ENCODE measurements at regions not wholly inside any gene's neighbourhood (a gene's known extent, or its start where the extent isn't known, plus 50 kb on each side); places are given as distances from the start of the nearest gene placed in this dataset.

- no peaks in the 10 kb centered on the region for H3K4me1 Mint-ChIP-seq
- H3K27me3 Mint-ChIP-seq, result peaks cover 14% of the 10 kb centered on the region
- ATAC-seq (no peak), DNase-seq (no peak)
- no peak overlapping the region for H3K27ac Mint-ChIP-seq
- no peak overlapping the region for H3K4me3 Mint-ChIP-seq
- peaks cover 0 to 8% of the 10 kb centered on the region in 2 donors for H3K9me3 Mint-ChIP-seq
These were observed 285.6 kb downstream of the GRIN2B start for GRCh38 chr12:13695781-13696180.

GRCh38 chr12:13692332-13692731, 289.1 kb downstream of the GRIN2B start:
- no peak overlapping the region for H3K27ac Mint-ChIP-seq
- ATAC-seq, result no peak
- no peak for DNase-seq
- no peaks in the 10 kb centered on the region for H3K4me1 Mint-ChIP-seq
- peaks cover 16% of the 10 kb centered on the region for H3K27me3 Mint-ChIP-seq
- H3K4me3 Mint-ChIP-seq, result no peak overlapping the region
- peaks cover 8 to 12% of the 10 kb centered on the region in 2 donors for H3K9me3 Mint-ChIP-seq

GRCh38 chr12:13691598-13691997, 289.8 kb downstream of the GRIN2B start:
- H3K4me3 Mint-ChIP-seq, result no peak overlapping the region
- no peaks in the 10 kb centered on the region for H3K4me1 Mint-ChIP-seq
- no peak overlapping the region for H3K27ac Mint-ChIP-seq
- ATAC-seq, result no peak
- peaks cover 9% of the 10 kb centered on the region for H3K27me3 Mint-ChIP-seq
- no peak for DNase-seq
- H3K9me3 Mint-ChIP-seq, result peaks cover 8 to 12% of the 10 kb centered on the region in 2 donors

GRCh38 chr12:13687633-13688032, 293.8 kb downstream of the GRIN2B start:
- no peak for DNase-seq

GRCh38 chr12:13686260-13686659, 295.1 kb downstream of the GRIN2B start:
- Mint-ChIP-seq H3K4me1 (no peaks in the 10 kb centered on the region), H3K4me3 (no peak overlapping the region), H3K9me3 (peaks cover 0 to 12% of the 10 kb centered on the region in 2 donors), H3K27ac (no peak overlapping the region), H3K27me3 (peaks cover 7% of the 10 kb centered on the region)
- ATAC-seq (no peak), DNase-seq (no peak)

More at GRCh38 chr12:13687633-13688032, 293.8 kb downstream of the GRIN2B start:
- Mint-ChIP-seq H3K27ac (no peak overlapping the region), H3K9me3 (peaks cover 0 to 12% of the 10 kb centered on the region in 2 donors), H3K27me3 (peaks cover 7% of the 10 kb centered on the region), H3K4me3 (no peak overlapping the region), H3K4me1 (no peaks in the 10 kb centered on the region)
- ATAC-seq, result no peak

- no peaks in the 10 kb centered on the region for H3K4me1 Mint-ChIP-seq
- H3K9me3 Mint-ChIP-seq, result no peaks in the 10 kb centered on the region
- H3K27ac Mint-ChIP-seq, result no peak overlapping the region
- no peak for DNase-seq
- H3K27me3 Mint-ChIP-seq, result no peaks in the 10 kb centered on the region
- no peak for ATAC-seq
- no peak overlapping the region for H3K4me3 Mint-ChIP-seq
These were observed 300.5 kb downstream of the GRIN2B start for GRCh38 chr12:13680916-13681315.

GRCh38 chr12:13676880-13677279, 304.5 kb downstream of the GRIN2B start:
- Mint-ChIP-seq H3K4me1 (no peaks in the 10 kb centered on the region), H3K4me3 (no peak overlapping the region), H3K27me3 (peaks cover 8% of the 10 kb centered on the region), H3K9me3 (no peaks in the 10 kb centered on the region), H3K27ac (no peak overlapping the region)
- ATAC-seq (no peak), DNase-seq (no peak)

GRCh38 chr12:13670285-13670866, 311.0 kb downstream of the GRIN2B start:
- ATAC-seq (no peak), DNase-seq (no peak)
- H3K27ac Mint-ChIP-seq, result no peak overlapping the region
- H3K27me3 Mint-ChIP-seq, result peaks cover 23% of the 10 kb centered on the region
- H3K4me3 Mint-ChIP-seq, result no peak overlapping the region
- H3K9me3 Mint-ChIP-seq, result no peaks in the 10 kb centered on the region
- H3K4me1 Mint-ChIP-seq, result no peaks in the 10 kb centered on the region

- ATAC-seq, result no peak
- no peak overlapping the region for H3K4me3 Mint-ChIP-seq
These were observed 312.5 kb downstream of the GRIN2B start for GRCh38 chr12:13668880-13669279.

GRCh38 chr12:13666806-13667205, 314.6 kb downstream of the GRIN2B start:
- H3K4me3 Mint-ChIP-seq, result no peak overlapping the region
- no peak for DNase-seq
- peaks cover 16% of the 10 kb centered on the region for H3K27me3 Mint-ChIP-seq
- no peaks in the 10 kb centered on the region for H3K9me3 Mint-ChIP-seq
- H3K27ac Mint-ChIP-seq, result no peak overlapping the region
- H3K4me1 Mint-ChIP-seq, result no peaks in the 10 kb centered on the region
- ATAC-seq, result no peak

More at GRCh38 chr12:13668880-13669279, 312.5 kb downstream of the GRIN2B start:
- H3K27me3 Mint-ChIP-seq, result peaks cover 23% of the 10 kb centered on the region
- no peak for DNase-seq
- no peaks in the 10 kb centered on the region for H3K4me1 Mint-ChIP-seq
- no peak overlapping the region for H3K27ac Mint-ChIP-seq
- no peaks in the 10 kb centered on the region for H3K9me3 Mint-ChIP-seq

- ATAC-seq, result no peak
- DNase-seq, result peak in 1 of 2 donors; percentile 10
- H3K27ac Mint-ChIP-seq, result no peak overlapping the region
- peaks cover 8% of the 10 kb centered on the region for H3K27me3 Mint-ChIP-seq
- H3K4me1 Mint-ChIP-seq, result no peaks in the 10 kb centered on the region
- no peaks in the 10 kb centered on the region for H3K9me3 Mint-ChIP-seq
- H3K4me3 Mint-ChIP-seq, result no peak overlapping the region
These were observed 320.2 kb downstream of the GRIN2B start for GRCh38 chr12:13661005-13661887.

GRCh38 chr12:13654456-13654855, 326.9 kb downstream of the GRIN2B start:
- Mint-ChIP-seq H3K27ac (no peak overlapping the region), H3K27me3 (peaks cover 15% of the 10 kb centered on the region), H3K4me3 (no peak overlapping the region), H3K9me3 (no peaks in the 10 kb centered on the region), H3K4me1 (no peaks in the 10 kb centered on the region)
- no peak for DNase-seq
- ATAC-seq, result no peak

- Mint-ChIP-seq H3K27me3 (peaks cover 14% of the 10 kb centered on the region), H3K4me1 (no peaks in the 10 kb centered on the region), H3K4me3 (no peak overlapping the region), H3K27ac (no peak overlapping the region), H3K9me3 (no peaks in the 10 kb centered on the region)
- ATAC-seq (no peak), DNase-seq (no peak)
These were observed 329.3 kb downstream of the GRIN2B start for GRCh38 chr12:13652105-13652504.

- peaks cover 22% of the 10 kb centered on the region for H3K27me3 Mint-ChIP-seq
- no peaks in the 10 kb centered on the region for H3K4me1 Mint-ChIP-seq
- DNase-seq, result no peak
- no peaks in the 10 kb centered on the region for H3K9me3 Mint-ChIP-seq
- no peak for ATAC-seq
- H3K27ac Mint-ChIP-seq, result no peak overlapping the region
- no peak overlapping the region for H3K4me3 Mint-ChIP-seq
These were observed 345.7 kb downstream of the GRIN2B start for GRCh38 chr12:13635709-13636108.

GRCh38 chr12:13631873-13632272, 349.5 kb downstream of the GRIN2B start:
- H3K27me3 Mint-ChIP-seq, result peaks cover 13% of the 10 kb centered on the region
- no peaks in the 10 kb centered on the region for H3K4me1 Mint-ChIP-seq
- H3K9me3 Mint-ChIP-seq, result no peaks in the 10 kb centered on the region
- no peak overlapping the region for H3K27ac Mint-ChIP-seq
- no peak for DNase-seq
- ATAC-seq, result no peak
- H3K4me3 Mint-ChIP-seq, result no peak overlapping the region

GRCh38 chr12:13630354-13630753, 351.0 kb downstream of the GRIN2B start:
- no peaks in the 10 kb centered on the region for H3K4me1 Mint-ChIP-seq
- H3K4me3 Mint-ChIP-seq, result no peak overlapping the region
- H3K9me3 Mint-ChIP-seq, result no peaks in the 10 kb centered on the region
- no peak for ATAC-seq
- DNase-seq, result no peak
- H3K27ac Mint-ChIP-seq, result no peak overlapping the region
- H3K27me3 Mint-ChIP-seq, result peaks cover 12% of the 10 kb centered on the region
